ENCODE measurements at regions not wholly inside any gene's neighbourhood (a gene's known extent, or its start where the extent isn't known, plus 50 kb on each side); places are given as distances from the start of the nearest gene placed in this dataset.
A peak's percentile ranks its signal among the peaks of the same experiment; 100 is the strongest.

GRCh38 chr18:23317975-23318675, 135.0 kb upstream of the RIOK3 start:
- intact Hi-C loops (cut with micrococcal nuclease; ENCODE audit: unreplicated experiment), result no loop called here
- CTCF ChIA-PET (ENCODE audit: unreplicated experiment), result interaction anchor here (0.6 kb wide), 1 partner anchor 51 kb away, joined by 12 read pairs; no protein-coding TSS in a partner anchor
- Histone ChIP-seq H3K9me2 (ENCODE audit: insufficient read depth, low read length) (no peaks in the 10 kb centered on the region), H3K4me1 (ENCODE audit: insufficient read depth, low read length, poor library complexity, severe bottlenecking) (peaks cover 18% of the 10 kb centered on the region), H3K27ac (ENCODE audit: low read depth, low read length, poor library complexity, severe bottlenecking) (no peak overlapping the region), H3K9me3 (ENCODE audit: low read length) (no peaks in the 10 kb centered on the region), H4K20me1 (ENCODE audit: insufficient read depth, low read length) (no peaks in the 10 kb centered on the region), H3K4me3 (ENCODE audit: low read depth, low read length, poor library complexity, severe bottlenecking) (no peak overlapping the region), H3K36me3 (ENCODE audit: insufficient read depth, low read length) (peaks cover 8% of the 10 kb centered on the region), H2AFZ (ENCODE audit: low read length) (no peak overlapping the region), H3K79me2 (ENCODE audit: insufficient read depth, low read depth, low read length) (no peaks in the 10 kb centered on the region), H3K4me2 (ENCODE audit: low read length) (no peak overlapping the region)
- TF ChIP-seq CTCF (conservative IDR thresholded peaks at IDR 0.05; ENCODE audit: low read length) (no peak), EZH2phosphoT487 (IDR thresholded peaks at IDR 0.05; ENCODE audit: borderline replicate concordance, low read depth, low read length) (no peak)
- POLR2A ChIA-PET, result interaction anchor here (1.0 kb wide), 1 partner anchor 96 kb away, joined by 3 read pairs; no protein-coding TSS in a partner anchor
- no TSS peak for BruUV-seq (replicated peaks)
- no peak for DNase-seq (ENCODE audit: low spot score)

GRCh38 chr18:23320709-23321236, 132.3 kb upstream of the RIOK3 start:
- Histone ChIP-seq H4K20me1 (ENCODE audit: insufficient read depth, low read length) (no peaks in the 10 kb centered on the region), H3K4me1 (ENCODE audit: insufficient read depth, low read length, poor library complexity, severe bottlenecking) (peaks cover 17% of the 10 kb centered on the region), H3K27ac (ENCODE audit: low read depth, low read length, poor library complexity, severe bottlenecking) (no peak overlapping the region), H3K36me3 (ENCODE audit: insufficient read depth, low read length) (peaks cover 9% of the 10 kb centered on the region), H3K9me3 (ENCODE audit: low read length) (no peaks in the 10 kb centered on the region), H3K79me2 (ENCODE audit: insufficient read depth, low read depth, low read length) (no peaks in the 10 kb centered on the region), H3K4me3 (ENCODE audit: low read depth, low read length, poor library complexity, severe bottlenecking) (no peak overlapping the region), H3K4me2 (ENCODE audit: low read length) (peak overlapping the region; percentile 25; the same call in 1 of the 2 replicates), H3K9me2 (ENCODE audit: insufficient read depth, low read length) (no peaks in the 10 kb centered on the region), H2AFZ (ENCODE audit: low read length) (no peak overlapping the region)
- POLR2A ChIA-PET, result interaction anchor here (1.0 to 1.2 kb wide), 4 partner anchors 9 to 104 kb away, joined by 3 to 5 read pairs (median 4); no protein-coding TSS in a partner anchor
- intact Hi-C loops (cut with micrococcal nuclease; ENCODE audit: unreplicated experiment), result no loop called here
- DNase-seq (ENCODE audit: low spot score), result peak; percentile 32
- no TSS peak for BruUV-seq (replicated peaks)
- TF ChIP-seq CTCF (conservative IDR thresholded peaks at IDR 0.05; ENCODE audit: low read length), result no peak
- no peak for TF ChIP-seq EZH2phosphoT487 (IDR thresholded peaks at IDR 0.05; ENCODE audit: borderline replicate concordance, low read depth, low read length)
- CTCF ChIA-PET (ENCODE audit: unreplicated experiment), result interaction anchor here (0.9 kb wide), 1 partner anchor 29 kb away, joined by 3 read pairs; no protein-coding TSS in a partner anchor

- no peaks in the 10 kb centered on the region for H3K9me2 ChIP-seq (ENCODE audit: insufficient read depth, low read length)
- ChIA-PET CTCF (ENCODE audit: unreplicated experiment) (no interaction called here), POLR2A (interaction anchor here (1.0 kb wide), 1 partner anchor 10 kb away, joined by 4 read pairs; no protein-coding TSS in a partner anchor)
- H3K79me2 ChIP-seq (ENCODE audit: insufficient read depth, low read depth, low read length), result no peaks in the 10 kb centered on the region
- H3K4me3 ChIP-seq (ENCODE audit: low read depth, low read length, poor library complexity, severe bottlenecking), result no peak overlapping the region
- H4K20me1 ChIP-seq (ENCODE audit: insufficient read depth, low read length), result no peaks in the 10 kb centered on the region
- H2AFZ ChIP-seq (ENCODE audit: low read length), result no peak overlapping the region
- H3K27ac ChIP-seq (ENCODE audit: low read depth, low read length, poor library complexity, severe bottlenecking), result no peak overlapping the region
- DNase-seq (ENCODE audit: low spot score), result no peak
- H3K36me3 ChIP-seq (ENCODE audit: insufficient read depth, low read length), result peaks cover 12% of the 10 kb centered on the region
- BruUV-seq (replicated peaks), result no TSS peak
- intact Hi-C loops (cut with micrococcal nuclease; ENCODE audit: unreplicated experiment), result no loop called here
- no peak overlapping the region for H3K4me2 ChIP-seq (ENCODE audit: low read length)
- TF ChIP-seq EZH2phosphoT487 (IDR thresholded peaks at IDR 0.05; ENCODE audit: borderline replicate concordance, low read depth, low read length) (no peak), CTCF (conservative IDR thresholded peaks at IDR 0.05; ENCODE audit: low read length) (no peak)
- peaks cover 17% of the 10 kb centered on the region for H3K4me1 ChIP-seq (ENCODE audit: insufficient read depth, low read length, poor library complexity, severe bottlenecking)
- no peaks in the 10 kb centered on the region for H3K9me3 ChIP-seq (ENCODE audit: low read length)
Measured at GRCh38 chr18:23321996-23322395, 131.1 kb upstream of the RIOK3 start.
